GM18520 (cell line): ENCODE measurements at regions not wholly inside any gene's neighbourhood (a gene's known extent, or its start where the extent isn't known, plus 50 kb on each side); places are given as distances from the start of the nearest gene placed in this dataset.
"Not testable (repeated sequence)": the region's sequence is repeated elsewhere in the genome, so short reads cannot be mapped to it uniquely, and the experiment has no call there.

Experiments used
- ATAC-seq: cut with Tn5 transposase; IDR thresholded peaks from one replicate; pipeline ENCODE4 v1.9.1; 2021; ENCODE audit not compliant: unreplicated experiment

- no peak for ATAC-seq
Observed at GRCh38 chr1:99534638-99534930, 111.3 kb upstream of the PALMD start.

DNA sequence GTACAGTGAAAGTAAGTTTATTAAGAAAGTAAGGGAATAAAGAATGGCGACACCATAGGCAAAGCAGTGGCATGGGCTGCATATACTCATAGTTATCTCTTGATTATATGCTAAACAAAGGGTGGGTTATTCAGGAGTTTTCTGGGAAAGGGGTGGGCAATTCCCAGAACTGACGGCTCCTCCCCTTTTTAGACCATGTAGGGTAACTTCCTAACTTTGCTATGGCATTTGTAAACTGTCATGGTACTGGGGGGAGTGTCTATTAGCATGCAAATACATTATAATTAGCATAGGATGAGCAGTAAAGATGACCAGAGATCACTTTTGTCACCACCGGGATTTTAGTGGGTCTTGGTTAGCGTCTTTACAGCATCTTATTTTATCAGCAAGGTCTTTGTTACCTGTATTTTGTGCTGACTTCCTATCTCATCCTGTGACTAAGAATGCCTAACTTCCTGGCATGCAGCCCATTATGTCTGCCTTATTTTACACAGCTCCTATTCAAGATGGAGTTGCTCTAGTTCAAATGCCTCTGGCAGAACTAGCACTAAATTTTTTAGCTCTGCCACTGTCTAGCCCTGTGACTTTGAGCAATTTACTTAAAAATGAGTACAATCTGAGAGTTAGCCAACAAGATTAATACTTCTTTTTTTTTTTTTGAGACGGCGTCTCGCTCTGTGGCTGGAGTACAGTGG lies 110.3 kb upstream of the PALMD start:
- no peak for ATAC-seq

GRCh38 chr1:99537886-99538617 lies 107.9 kb upstream of the PALMD start:
- ATAC-seq, result no peak

- ATAC-seq, result no peak
Observed at GRCh38 chr1:99538618-99538956, 107.3 kb upstream of the PALMD start.

DNA sequence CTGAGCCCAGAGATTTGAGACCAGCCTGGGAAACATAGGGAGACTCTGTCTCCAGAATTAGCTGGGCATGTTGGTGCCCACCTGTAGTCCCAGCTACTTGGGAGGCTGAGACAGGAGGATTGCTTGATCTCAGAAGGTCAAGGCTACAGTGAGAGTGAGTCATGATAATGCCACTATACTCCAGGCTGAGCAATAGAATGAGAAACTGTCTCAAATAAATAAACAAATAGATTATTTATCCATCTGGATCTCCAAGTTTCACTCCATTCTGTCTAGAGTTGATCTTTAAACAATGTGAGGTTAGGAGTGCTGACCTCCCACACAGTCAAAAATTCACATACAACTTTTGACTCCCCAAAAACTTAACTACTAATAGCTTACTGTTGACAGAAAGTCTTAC lies 106.8 kb upstream of the PALMD start:
- no peak for ATAC-seq

DNA sequence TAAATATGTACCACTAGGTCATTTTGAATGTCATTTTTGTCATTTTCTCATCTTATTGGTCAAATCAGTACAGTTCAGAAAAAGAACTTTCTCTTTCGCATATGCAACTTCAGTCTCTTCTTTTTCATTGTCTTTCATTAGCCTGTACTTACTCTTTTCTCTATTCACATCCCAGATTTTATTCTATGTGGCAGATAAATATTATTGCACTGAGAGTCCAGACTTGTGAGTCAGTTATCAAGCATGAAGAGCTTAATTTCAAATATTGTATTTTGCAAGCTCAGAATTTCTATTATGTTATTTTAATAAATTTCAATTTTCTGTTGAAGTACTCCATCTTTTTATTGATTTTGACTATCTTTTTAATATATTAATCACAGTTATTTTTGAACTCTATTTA lies 105.2 kb upstream of the PALMD start:
- no peak for ATAC-seq

DNA sequence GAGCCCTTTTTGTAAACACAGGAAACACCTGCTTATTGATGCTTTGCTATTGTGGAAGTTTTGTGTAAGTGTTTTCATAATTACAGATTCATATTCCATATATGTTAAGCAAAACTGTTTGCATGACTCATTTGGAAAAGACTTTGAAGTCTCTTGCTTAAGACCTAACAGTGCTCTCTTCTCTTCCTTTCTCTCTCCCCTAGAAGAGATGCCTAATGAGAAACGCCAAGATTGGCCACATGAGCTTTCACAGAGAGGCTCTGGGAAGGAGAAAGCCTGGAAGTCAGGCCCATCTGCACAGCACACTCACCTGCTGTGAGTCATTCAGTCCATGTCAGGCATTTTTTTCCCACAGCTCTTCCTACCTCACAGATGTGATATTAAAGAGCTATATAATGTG lies 101.6 kb upstream of the PALMD start:
- no peak for ATAC-seq

GRCh38 chr1:99546432-99547416 lies 99.2 kb upstream of the PALMD start:
- ATAC-seq, result no peak

DNA sequence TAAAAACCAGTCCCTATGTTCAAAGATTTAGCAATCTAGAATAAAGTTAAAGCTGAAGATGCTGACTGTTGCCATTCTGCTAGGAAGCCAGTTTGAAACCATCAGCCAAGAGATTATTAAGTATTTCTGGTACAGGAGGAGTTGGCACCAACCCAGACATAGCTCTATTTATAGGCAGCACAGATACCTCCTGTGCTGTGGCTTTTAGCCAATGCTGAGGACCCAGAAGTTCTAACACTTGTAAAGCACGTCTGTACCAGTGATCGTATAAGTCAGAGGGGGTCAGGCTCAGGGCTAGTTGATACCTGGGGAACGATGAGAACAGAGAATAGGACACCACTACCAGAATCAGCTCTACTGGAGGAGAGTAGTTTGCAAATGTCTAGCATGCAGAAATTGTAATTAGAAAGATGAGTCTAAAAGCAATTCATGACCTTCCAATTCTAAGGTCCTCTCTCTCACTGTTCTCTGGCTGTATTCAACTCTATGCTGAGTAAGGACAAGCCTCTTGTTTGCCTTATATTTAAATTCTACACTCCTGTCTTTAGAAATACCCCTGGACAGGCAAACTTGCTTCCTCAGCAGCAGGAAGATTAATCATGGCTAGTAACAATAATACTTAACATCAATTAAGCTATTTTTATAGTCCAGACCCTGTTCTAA lies 96.8 kb upstream of the PALMD start:
- ATAC-seq, result no peak

- no peak for ATAC-seq
Observed at GRCh38 chr1:99550198-99550597, 95.7 kb upstream of the PALMD start.

GRCh38 chr1:99551812-99552614 lies 93.9 kb upstream of the PALMD start:
- no peak for ATAC-seq

GRCh38 chr1:99553301-99553700 lies 92.6 kb upstream of the PALMD start:
- no peak for ATAC-seq

GRCh38 chr1:99553819-99554218 lies 92.1 kb upstream of the PALMD start:
- ATAC-seq, result not testable (repeated sequence)

DNA sequence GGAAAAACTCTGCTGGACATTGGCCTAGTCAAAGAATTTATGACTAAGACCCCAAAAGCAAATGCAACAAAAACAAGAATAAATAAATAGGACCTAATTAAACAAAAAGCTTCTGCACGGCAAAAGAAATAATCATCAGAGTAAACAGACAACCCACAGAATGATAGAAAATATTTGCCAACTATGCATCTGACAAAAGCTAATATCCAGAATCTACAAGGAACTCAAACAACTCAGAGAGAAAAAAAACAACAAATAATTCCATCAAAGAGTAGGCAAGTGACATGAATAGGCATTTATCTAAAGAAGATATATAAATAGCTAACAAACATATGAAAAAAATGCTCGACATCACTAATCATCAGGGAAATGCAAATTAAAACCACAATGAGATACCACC lies 91.2 kb upstream of the PALMD start:
- no peak for ATAC-seq

GRCh38 chr1:99557546-99558202 lies 88.2 kb upstream of the PALMD start:
- no peak for ATAC-seq

- no peak for ATAC-seq
Observed at GRCh38 chr1:99559166-99559565, 86.7 kb upstream of the PALMD start.

DNA sequence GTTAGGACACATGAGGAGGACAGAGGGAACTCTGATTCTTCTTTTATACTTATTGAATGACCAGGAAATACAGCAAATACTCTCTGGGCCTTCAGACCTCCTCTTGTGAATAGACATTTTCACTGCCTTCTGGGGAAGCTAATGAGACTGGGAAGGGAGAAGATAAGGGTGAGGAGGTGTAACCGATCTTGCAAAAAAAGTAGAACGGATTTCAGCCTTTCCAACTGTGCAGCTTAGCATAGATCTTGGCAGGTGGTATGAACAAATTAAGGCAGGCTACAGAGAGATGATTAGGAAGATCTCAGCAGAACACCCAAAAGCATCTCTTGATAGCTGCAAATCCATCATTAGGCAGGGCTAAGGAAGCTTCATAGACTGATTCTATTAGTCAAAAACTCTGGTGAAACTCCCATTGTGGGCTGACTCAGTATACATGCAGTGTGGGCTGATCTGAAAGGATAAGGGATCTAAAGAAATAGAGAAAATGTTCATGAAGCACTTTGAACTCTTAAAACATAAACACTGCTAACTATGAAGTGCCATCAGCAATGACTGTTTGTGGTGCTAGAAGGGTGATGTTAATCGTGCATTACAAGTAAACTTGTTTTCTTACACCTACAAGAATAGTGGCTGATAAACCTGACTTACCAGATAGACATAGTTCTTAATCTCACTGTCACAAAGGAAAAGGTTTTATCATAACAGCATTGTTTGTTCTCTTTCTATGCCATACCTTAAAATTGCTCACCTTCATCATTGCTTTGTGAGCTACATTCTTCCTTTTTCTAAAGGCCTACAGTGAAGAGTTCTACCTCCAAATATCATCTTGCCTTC lies 85.5 kb upstream of the PALMD start:
- no peak for ATAC-seq

GRCh38 chr1:99561952-99562351 lies 84.0 kb upstream of the PALMD start:
- no peak for ATAC-seq

GRCh38 chr1:99565606-99566289 lies 80.2 kb upstream of the PALMD start:
- no peak for ATAC-seq
